ENCODE measurements at regions not wholly inside any gene's neighbourhood (a gene's known extent, or its start where the extent isn't known, plus 50 kb on each side); places are given as distances from the start of the nearest gene placed in this dataset.

DNA sequence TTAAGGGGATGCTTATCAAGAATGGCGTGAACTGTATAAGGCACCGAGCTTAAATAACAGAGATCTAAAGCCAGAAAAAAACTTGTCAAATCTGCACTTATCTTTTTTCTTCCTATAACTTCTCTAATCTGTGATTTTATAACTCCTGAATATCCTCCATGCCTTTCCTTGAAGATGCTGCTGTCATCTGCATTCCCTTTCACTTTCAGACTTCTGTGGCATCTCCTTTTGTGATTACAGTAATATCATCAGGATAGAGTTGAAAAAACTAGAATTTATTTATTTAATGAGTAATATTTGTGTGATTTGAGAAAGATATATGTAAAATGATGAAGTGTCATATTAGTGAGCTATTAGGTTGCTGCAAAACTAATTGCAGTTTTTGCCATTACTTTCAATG is 357.8 kb upstream of the PTBP2 start:
- Histone ChIP-seq H3K4me3 (no peak overlapping the region), H3K27ac (no peak overlapping the region)
- no peak for DNase-seq (ENCODE audit: low spot score)
- TF ChIP-seq, protein P1, sequence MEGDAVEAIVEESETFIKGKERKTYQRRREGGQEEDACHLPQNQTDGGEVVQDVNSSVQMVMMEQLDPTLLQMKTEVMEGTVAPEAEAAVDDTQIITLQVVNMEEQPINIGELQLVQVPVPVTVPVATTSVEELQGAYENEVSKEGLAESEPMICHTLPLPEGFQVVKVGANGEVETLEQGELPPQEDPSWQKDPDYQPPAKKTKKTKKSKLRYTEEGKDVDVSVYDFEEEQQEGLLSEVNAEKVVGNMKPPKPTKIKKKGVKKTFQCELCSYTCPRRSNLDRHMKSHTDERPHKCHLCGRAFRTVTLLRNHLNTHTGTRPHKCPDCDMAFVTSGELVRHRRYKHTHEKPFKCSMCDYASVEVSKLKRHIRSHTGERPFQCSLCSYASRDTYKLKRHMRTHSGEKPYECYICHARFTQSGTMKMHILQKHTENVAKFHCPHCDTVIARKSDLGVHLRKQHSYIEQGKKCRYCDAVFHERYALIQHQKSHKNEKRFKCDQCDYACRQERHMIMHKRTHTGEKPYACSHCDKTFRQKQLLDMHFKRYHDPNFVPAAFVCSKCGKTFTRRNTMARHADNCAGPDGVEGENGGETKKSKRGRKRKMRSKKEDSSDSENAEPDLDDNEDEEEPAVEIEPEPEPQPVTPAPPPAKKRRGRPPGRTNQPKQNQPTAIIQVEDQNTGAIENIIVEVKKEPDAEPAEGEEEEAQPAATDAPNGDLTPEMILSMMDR (IDR thresholded peaks at IDR 0.05): no peak

DNA sequence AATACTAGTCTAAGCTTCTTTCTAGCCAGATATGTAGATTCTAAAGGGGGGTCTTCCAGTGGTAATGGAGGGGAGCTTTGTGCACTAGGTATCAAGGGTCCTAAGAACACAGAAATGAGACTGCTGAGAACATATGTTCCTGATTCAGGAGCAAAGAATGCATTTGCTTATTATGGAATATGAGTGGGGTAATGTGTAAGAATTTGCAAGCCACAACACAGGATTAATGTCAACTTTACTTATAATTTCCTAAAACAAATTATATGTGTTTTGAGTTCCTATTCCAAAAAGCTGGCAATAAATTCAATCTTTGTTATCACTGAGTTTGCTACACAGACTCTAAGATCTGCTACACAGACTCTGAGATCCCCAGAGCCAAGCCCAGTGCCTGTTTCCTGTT is 357.0 kb upstream of the PTBP2 start:
- TF ChIP-seq, protein P1 (IDR thresholded peaks at IDR 0.05): no peak
- DNase-seq (ENCODE audit: low spot score): no peak
- no peak overlapping the region for H3K4me3 ChIP-seq
- H3K27ac ChIP-seq: no peak overlapping the region

DNA sequence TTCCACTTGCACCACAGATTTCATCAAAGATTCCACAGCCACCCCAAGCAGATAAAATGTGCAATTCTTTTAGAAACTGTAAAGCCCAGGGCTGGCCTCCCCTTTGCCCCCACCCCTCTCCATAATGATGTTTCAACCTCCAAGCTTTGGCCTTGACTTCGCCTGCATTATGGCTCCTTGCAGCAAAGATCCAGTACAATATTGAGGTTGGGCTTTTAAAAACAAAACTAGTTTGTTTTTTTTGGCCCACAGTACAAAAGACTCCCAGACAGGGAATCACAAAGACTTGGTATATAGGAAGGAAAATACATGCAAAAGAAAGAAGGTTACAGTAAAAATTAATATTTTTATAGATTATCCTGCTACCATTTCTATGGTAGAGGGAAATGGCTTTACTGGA is 356.5 kb upstream of the PTBP2 start:
- Histone ChIP-seq H3K4me3 (no peak overlapping the region), H3K27ac (no peak overlapping the region)
- TF ChIP-seq, protein P1 (IDR thresholded peaks at IDR 0.05): no peak
- DNase-seq (ENCODE audit: low spot score): no peak

DNA sequence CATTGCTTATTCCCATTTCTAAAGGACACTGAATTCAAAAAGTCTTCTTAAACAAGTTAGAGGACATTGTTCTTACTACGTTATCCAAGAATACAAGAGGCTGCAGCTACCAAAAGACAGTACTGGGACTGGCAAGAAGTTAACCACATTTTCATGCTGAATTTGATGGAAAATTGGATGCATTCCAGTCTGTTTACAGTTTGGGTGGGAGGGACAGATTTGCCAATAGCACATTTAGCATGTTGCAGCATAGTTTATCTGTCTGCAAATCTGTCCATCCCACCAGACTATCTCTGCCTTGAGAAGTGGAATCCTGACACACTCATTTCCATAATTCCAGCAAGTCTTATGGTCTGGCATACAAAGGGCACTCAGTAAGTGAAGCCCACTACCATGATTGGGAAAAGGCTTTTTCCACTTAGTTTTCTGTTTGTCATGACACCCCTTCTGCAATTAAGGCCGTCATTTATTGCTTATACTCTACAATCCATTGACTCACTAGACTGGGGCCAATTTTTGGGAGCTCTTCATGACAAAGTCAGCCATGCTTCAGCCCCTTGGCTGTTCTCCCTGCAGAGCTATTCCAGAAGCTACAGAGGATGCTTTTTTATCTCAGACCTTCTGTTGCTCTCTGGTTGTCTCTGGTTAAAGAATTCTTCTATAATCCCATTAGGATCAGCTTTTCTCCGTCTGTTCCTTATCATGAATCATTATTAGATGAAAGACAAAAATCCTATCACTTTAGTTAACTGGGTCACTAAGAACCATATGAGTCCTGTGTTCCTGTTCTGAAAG is 355.8 kb upstream of the PTBP2 start:
- TF ChIP-seq, protein P1 (IDR thresholded peaks at IDR 0.05): no peak
- H3K27ac ChIP-seq: no peak overlapping the region
- DNase-seq (ENCODE audit: low spot score): no peak
- no peak overlapping the region for H3K4me3 ChIP-seq

DNA sequence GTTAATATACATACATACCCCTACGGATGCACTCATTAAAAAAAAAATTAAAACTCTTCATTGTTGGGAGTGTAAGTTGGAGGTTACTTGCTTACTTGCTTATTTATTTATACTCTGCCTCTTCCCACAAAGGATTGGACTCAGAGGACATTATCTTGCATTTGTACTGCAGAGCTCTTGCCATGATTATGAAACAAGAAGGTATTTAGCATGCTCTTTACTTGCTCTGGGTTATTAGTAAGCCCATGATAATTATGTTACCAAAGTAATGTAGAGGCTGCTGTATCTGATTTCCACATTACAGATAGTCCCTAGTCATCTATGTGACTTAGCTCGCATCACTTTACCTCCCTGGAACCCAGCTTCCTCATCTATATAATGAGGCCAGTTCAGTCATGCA is 355.1 kb upstream of the PTBP2 start:
- DNase-seq (ENCODE audit: low spot score): no peak
- TF ChIP-seq, protein P1 (IDR thresholded peaks at IDR 0.05): no peak
- Histone ChIP-seq H3K27ac (no peak overlapping the region), H3K4me3 (no peak overlapping the region)

DNA sequence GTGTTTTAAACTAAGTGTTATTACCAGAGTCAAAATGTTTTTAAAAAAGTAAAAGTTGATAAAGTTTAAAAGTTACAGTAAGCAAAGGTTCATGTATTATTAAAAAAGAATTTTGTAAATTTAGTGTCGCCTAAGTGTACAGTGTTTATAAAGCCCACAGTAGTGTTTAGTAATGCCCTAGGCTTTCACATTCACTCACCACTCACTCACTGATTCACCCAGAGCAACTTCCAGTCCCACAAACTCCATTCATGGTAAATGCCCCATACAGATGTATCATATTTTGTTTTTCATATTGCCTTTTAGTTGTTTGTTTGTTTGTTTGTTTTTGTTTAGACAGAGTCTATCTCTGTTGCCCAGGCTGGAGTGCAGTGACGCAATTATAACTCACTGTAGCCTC is 353.8 kb upstream of the PTBP2 start:
- Histone ChIP-seq H3K4me3 (no peak overlapping the region), H3K27ac (no peak overlapping the region)
- DNase-seq (ENCODE audit: low spot score): no peak
- TF ChIP-seq, protein P1 (IDR thresholded peaks at IDR 0.05): no peak

DNA sequence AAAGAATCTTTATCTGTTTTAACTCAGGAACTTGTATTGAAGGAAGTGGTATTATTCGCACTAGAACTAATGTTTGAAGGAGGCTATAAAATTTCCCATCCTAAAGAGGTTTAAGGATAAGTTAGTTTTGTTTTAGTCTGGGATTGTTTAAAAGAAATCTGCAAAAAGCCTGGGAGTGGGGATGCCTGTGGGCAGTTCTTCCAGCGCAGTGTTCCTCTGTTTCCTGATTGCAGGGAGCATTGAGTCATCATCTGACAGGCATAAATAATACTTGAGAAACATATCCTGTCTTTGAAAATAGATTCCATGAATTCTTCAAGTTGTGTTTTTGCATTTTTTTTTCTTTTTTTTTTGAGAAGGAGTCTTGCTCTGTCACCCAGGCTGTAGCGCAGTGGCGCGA is 350.8 kb upstream of the PTBP2 start:
- H3K4me3 ChIP-seq: no peak overlapping the region
- H3K27ac ChIP-seq: no peak overlapping the region
- TF ChIP-seq, protein P1 (IDR thresholded peaks at IDR 0.05): no peak
- no peak for DNase-seq (ENCODE audit: low spot score)
